Stimulated activated CD4-positive, alpha-beta T cell treated with anti-CD3 and anti-CD28 coated beads, Interleukin-1b, Interleukin-23, amount 100 ng/mL, for 48 hours (primary cell): ENCODE measurements at regions not wholly inside any gene's neighbourhood (a gene's known extent, or its start where the extent isn't known, plus 50 kb on each side); places are given as distances from the start of the nearest gene placed in this dataset.
A peak's percentile ranks its signal among the peaks of the same experiment; 100 is the strongest.

Source experiments
- DNase-seq: peaks from one replicate; pipeline ENCODE4 v3.0.0-alpha.2; 2020

DNA sequence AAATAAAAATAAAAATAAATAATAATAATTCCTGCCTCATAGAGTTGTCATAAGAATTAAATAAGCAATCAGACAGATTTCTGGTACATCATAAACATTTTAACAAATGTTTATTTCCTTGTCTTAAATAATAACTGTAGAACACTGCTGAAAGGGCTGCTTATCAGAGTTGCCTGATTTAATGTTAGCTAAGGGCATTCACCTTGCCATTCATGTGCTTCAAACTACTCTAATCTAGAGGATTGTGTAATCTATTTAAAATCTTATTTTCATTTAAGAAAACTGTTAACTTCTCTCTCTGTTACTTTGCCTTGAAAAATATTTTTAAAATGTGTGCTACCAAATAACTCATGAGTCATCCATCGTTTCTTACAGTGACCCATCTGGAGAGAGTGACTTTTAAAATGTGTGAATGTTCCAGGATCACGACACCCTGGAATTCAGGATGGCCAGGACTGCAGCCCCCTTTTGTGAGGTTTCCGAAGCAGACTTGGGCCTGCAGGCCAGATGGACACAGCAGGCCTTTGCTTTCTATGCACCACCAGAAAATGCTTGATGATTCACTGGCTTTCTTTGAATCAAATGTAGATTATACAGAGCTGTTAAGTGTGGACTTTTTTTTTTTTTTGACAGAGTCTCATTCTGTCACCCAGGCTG is 109.1 kb upstream of the TNS3 start:
- DNase-seq: no peak

DNA sequence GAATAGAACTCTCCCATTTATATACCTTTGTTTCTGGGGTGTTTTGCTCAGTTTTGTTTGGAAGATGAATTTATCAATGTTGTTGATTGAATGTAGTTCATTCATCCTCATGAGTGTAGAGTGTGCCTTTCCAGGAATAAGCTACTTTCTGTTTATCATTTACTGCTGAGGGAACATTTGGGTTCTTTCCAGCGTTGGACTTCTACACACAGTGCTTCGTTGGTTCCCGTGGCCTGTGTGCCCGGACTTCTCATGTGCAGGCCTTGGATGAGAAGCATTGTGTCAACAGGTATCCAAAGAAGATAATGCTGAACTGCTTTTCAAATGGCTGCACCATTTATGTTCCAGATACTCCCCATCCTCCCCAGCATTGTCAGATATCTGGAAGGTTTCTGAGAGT is 107.6 kb upstream of the TNS3 start:
- no peak for DNase-seq

DNA sequence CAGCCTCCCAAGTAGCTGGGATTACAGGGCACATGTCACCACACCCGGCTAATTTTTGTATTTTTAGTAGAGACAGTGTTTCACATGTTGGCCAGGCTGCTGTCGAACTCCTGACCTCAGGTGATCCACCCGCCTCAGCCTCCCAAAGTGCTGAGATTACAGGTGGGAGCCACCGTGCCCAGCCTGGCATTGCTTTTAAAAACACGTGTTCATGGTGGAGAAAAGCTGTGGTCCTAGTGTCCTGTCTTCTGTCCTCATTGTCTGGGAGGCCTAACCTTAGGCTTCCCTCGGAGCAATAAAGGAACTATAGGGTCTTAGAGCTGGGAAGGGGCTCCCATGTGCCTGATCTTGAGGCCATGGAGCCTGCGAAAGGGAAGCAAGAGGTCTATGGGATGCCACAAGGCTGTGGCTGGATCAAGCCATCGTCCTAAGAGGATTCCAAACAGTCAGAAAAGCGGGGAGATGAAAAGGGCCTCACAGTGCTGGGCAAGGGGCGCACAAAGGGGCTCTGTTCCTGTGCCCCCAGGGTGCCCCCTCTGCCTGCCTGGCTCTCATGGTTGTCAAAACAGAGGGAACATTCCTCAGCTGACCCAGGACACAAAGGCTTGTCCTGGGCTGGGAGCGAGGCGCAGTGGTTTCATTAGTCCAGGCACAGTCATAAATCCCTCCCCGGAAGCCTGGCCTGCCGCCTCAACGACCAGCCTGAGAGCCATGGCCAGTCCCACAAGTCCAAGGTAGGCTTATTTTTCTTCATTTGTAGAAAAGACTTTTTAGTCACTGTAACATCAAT is 106.6 kb upstream of the TNS3 start:
- no peak for DNase-seq

DNA sequence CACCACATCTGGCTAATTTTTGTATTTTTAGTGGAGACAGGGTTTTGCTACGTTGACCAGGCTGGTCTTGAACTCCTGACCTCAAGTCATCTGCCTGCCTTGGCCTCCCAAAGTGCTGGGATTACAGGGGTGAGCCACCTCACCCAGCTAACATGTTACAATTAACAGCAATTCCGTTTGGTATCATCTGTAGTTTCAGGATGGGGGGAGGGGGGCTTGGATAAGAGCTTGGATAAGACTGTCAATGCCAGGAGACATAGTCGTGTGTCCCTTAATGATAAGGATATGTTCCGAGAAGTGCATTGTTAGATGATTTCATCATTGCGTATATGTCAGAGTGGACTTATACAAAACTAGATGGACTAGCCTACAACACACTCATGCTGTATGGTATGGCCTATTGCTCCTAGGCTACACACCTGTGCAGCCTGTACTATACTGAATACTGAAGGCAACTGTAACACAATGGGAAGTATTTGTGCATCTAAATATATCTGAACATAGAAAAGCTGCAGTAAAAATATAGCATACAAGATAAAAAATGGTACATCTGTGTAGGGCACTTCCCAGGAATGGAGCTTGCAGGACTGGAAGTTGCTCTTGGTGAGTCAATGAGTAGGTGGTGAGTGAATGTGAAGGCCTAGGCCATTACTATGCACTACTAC is 103.9 kb upstream of the TNS3 start:
- DNase-seq: no peak

DNA sequence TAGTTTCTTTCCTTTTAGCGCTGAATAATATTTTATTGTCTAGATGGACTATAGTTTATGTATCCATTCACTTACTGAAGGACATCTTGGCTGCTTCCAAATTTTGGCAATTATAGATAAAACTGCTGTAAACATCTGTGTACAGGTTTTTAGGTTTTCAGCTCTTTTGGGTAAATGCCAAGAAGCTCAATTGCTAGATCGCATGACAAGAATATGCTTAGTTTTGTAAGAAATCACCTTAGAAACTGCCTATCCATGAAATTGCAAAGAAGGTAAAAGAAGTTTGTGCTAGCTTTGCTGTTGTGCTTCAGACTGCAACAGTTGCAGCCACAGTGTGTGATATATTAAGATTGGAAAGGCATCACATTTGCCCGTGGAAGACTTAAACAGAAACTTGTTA is 103.2 kb upstream of the TNS3 start:
- DNase-seq: no peak

GRCh38 chr7:47684728-47685127 is 102.8 kb upstream of the TNS3 start:
- DNase-seq: no peak

- DNase-seq: no peak
These were observed 101.6 kb upstream of the TNS3 start for GRCh38 chr7:47683485-47683898.

DNA sequence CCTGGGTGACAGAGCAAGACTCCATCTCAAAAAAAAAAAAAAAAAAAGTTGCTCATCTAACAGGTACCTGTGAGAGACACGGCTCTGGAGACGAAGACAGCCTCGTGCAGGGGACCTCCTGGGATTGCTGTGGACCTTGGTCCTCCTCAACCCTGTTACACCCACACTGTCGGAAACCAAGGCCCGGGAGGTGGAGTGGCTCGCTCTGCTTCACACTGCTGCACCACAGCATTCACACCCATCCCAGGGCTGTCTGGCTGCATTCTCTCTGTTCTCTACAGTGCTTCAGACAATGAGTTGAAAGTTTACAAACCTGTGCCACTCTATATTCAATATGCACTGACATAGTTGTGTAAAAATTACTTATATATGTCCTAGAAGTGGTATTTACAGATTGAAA is 101.0 kb upstream of the TNS3 start:
- DNase-seq: no peak

DNA sequence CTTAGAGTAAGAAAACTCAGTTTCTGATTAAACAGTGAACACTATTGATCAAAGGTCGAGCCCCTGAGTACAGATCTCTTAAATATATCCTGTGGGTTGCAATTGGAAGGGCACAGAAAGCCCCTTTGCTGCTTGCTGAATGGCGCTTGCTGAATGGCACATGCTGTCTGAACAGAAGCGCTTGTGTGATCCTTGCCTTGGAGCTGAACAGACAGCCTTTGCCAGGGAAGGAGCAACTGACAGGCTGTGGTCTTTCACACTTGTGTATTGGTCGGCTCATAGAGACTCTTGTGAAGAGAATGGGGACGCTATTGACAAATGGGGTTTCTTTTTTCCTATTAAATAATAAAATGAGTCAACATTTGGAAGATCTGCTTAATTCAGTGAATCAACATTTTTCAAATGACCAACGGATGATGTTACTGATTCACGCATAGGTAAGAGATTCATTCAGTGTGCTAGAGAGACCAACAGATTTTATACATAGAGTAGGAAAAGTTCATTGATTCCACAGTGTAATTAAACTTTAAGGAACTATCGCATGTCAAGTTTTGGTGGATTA is 99.4 kb upstream of the TNS3 start:
- no peak for DNase-seq

GRCh38 chr7:47678641-47679380 is 96.9 kb upstream of the TNS3 start:
- DNase-seq: no peak

DNA sequence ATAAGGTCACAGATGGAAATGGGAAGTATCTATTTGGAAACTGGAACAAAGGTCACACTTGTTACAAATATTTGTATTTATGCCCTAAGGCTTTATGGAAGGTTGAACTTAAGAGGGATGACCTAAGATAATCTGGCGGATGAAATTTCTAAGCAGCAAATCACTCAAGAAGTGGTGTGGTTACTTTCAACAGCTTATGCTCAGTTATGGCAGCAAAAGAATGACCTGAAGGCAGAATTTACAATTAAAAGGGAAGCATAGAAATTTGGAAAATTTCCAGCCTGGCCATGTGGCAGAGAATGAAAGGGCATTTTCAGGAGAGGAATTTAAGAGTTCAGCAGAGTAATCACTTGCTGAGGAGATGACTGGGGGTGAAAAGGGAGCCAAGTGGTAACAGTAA is 95.8 kb upstream of the TNS3 start:
- no peak for DNase-seq

- no peak for DNase-seq
These were observed 95.2 kb upstream of the TNS3 start for GRCh38 chr7:47677093-47677492.

GRCh38 chr7:47672977-47673381 is 91.1 kb upstream of the TNS3 start:
- DNase-seq: no peak

- no peak for DNase-seq
These were observed 90.4 kb upstream of the TNS3 start for GRCh38 chr7:47672271-47672791.

GRCh38 chr7:47671358-47671757 is 89.4 kb upstream of the TNS3 start:
- no peak for DNase-seq

- DNase-seq: no peak
These were observed 88.8 kb upstream of the TNS3 start for GRCh38 chr7:47670729-47671128.

GRCh38 chr7:47669901-47670384 is 88.0 kb upstream of the TNS3 start:
- DNase-seq: no peak

DNA sequence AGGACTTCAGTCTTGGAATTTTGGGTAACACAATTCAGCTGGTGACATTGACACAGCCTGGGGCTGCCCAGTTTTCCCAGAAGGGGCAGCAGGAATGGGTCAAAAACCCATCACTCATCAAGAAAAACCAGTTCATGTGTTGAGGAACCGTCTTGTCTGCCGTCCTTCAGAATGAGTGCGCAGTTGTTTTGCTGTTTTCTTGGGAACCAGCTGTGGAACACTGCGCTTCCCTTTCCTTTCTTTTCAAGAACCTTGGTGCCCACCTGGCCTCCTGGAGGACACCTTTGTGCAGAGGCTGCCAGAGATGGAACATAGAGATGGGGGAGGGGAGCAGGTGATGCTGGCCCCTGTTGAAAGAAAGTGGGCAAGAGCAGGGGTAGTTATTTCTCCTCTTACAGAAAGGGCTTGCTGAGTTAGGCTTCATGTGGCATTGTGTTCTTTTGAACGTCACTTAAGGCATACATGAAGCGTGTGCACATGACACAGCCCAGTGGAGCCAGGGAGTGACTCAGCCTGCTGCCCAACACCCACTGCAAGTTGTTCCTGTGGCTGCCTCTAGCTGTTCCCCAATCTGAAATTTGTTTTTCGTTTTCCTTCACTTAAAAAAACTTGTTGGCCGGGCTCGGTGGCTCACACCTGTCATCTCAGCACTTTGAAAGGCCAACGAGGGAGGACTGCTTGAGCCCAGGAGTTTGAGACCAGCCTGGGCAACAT is 87.4 kb upstream of the TNS3 start:
- DNase-seq: peak; percentile 10

DNA sequence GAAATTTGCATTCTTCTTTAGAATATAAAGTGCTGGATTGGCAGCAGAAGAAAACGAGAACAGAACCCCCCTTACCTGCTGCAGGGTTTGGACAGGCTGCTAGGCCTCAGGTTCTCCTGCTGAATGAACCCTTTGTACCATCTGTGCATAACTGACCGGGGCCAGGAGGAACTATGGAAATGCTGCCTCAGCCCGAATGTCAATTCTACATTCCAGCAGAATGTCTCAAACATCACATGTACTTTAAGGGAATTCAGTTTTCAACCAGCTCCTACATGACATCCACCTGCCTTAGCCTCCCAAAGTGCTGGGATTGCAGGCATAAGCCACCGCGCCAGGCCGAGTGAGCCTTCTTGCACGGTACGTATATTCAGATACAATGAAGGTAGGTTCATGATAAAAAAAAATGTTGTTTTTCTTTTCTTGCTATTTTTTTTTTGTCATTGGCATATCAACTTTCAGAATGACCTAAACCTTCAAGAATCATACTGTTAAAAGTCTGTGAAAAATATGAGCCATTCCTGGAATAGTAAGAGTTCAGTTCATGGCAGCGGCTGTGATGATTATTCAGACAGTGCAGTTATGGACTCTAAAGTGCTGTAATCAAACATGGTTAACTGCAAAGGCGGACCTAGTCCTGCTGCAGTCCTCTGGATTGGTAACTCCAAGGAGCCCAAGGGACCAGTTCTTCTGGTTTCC is 84.4 kb upstream of the TNS3 start:
- no peak for DNase-seq

GRCh38 chr7:47664650-47665195 is 82.8 kb upstream of the TNS3 start:
- DNase-seq: no peak

DNA sequence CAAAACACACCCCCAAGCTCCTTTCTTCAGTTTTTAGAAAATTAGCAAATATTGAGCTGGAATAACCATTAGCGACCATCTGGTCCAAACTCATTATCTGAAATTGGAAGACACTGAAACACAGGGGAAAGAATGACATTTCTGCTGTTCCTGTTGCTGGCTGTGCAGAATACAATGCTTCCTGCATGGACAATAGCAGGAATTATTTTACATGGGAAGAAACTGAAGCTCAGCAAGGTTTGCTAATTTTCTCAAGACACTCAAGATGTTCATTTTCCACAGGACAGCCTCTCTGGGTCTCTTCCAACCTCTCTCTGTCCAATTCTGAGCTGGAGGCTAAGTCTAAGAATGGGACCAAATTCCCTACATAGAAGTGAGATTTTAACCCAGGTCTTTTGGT is 81.9 kb upstream of the TNS3 start:
- no peak for DNase-seq
